ENCODE measurements at regions not wholly inside any gene's neighbourhood (a gene's known extent, or its start where the extent isn't known, plus 50 kb on each side); places are given as distances from the start of the nearest gene placed in this dataset.

GRCh38 chr5:8213701-8214240 is 344.8 kb downstream of the MTRR start:
- no peaks in the 10 kb centered on the region for H3K36me3 ChIP-seq (replicated peaks; ENCODE audit: low read depth, low read length)

DNA sequence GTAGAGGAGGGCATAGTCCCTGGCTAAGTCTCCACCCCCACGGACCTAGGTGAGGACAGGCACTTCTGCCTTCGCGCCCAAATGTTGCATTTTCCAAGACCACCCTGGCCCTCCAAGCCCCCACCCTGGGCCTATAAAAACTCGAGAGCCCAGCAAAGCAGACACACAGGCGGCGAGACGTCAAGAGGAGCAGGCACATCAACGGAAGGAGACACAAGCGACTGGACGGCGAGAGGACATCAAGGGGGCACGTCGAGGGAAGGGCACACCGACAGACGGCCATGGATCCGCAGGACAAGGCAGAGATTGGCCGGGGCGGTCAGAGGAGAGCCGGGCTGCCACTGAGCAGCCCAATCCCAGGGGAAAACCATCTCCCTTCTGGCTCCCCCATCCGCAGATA is 348.0 kb downstream of the MTRR start:
- Histone ChIP-seq H3K9ac (ENCODE audit: low read length) (no peak overlapping the region), H2AFZ (ENCODE audit: low read depth, low read length) (no peak overlapping the region), H3K9me3 (ENCODE audit: insufficient read depth, low read length) (no peaks in the 10 kb centered on the region), H4K20me1 (ENCODE audit: insufficient read depth, low read length) (no peaks in the 10 kb centered on the region), H3K4me1 (ENCODE audit: low read length) (no peaks in the 10 kb centered on the region), H3K79me2 (ENCODE audit: low read length) (no peaks in the 10 kb centered on the region), H3K36me3 (replicated peaks; ENCODE audit: low read depth, low read length) (no peaks in the 10 kb centered on the region), H3K27me3 (ENCODE audit: low read depth, low read length) (no peaks in the 10 kb centered on the region), H3K4me2 (ENCODE audit: low read length) (no peak overlapping the region), H3K4me3 (ENCODE audit: low read length) (no peak overlapping the region), H3K27ac (ENCODE audit: low read length) (no peak overlapping the region)
- TF ChIP-seq CTCF (IDR thresholded peaks at IDR 0.05; ENCODE audit: low read depth, low read length) (no peak), EZH2phosphoT487 (IDR thresholded peaks at IDR 0.05; ENCODE audit: low read depth) (no peak)

More at GRCh38 chr5:8213701-8214240, 344.8 kb downstream of the MTRR start:
- no peak overlapping the region for H3K27ac ChIP-seq (ENCODE audit: low read length)
- H3K9me3 ChIP-seq (ENCODE audit: insufficient read depth, low read length): no peaks in the 10 kb centered on the region
- no peak overlapping the region for H3K9ac ChIP-seq (ENCODE audit: low read length)
- H3K4me1 ChIP-seq (ENCODE audit: low read length): no peaks in the 10 kb centered on the region
- no peaks in the 10 kb centered on the region for H3K27me3 ChIP-seq (ENCODE audit: low read depth, low read length)
- H3K4me3 ChIP-seq (ENCODE audit: low read length): no peak overlapping the region
- H4K20me1 ChIP-seq (ENCODE audit: insufficient read depth, low read length): no peaks in the 10 kb centered on the region
- H3K79me2 ChIP-seq (ENCODE audit: low read length): no peaks in the 10 kb centered on the region
- no peak overlapping the region for H2AFZ ChIP-seq (ENCODE audit: low read depth, low read length)
- no peak overlapping the region for H3K4me2 ChIP-seq (ENCODE audit: low read length)
- TF ChIP-seq CTCF (IDR thresholded peaks at IDR 0.05; ENCODE audit: low read depth, low read length): no peak
- no peak for TF ChIP-seq EZH2phosphoT487 (IDR thresholded peaks at IDR 0.05; ENCODE audit: low read depth)

- H3K36me3 ChIP-seq (replicated peaks; ENCODE audit: low read depth, low read length): no peaks in the 10 kb centered on the region
- H3K27me3 ChIP-seq (ENCODE audit: low read depth, low read length): no peaks in the 10 kb centered on the region
- no peak overlapping the region for H3K4me2 ChIP-seq (ENCODE audit: low read length)
- H3K9ac ChIP-seq (ENCODE audit: low read length): no peak overlapping the region
- no peak overlapping the region for H3K27ac ChIP-seq (ENCODE audit: low read length)
- H2AFZ ChIP-seq (ENCODE audit: low read depth, low read length): no peak overlapping the region
- H4K20me1 ChIP-seq (ENCODE audit: insufficient read depth, low read length): no peaks in the 10 kb centered on the region
- H3K9me3 ChIP-seq (ENCODE audit: insufficient read depth, low read length): no peaks in the 10 kb centered on the region
- H3K4me1 ChIP-seq (ENCODE audit: low read length): no peaks in the 10 kb centered on the region
- H3K4me3 ChIP-seq (ENCODE audit: low read length): no peak overlapping the region
- H3K79me2 ChIP-seq (ENCODE audit: low read length): no peaks in the 10 kb centered on the region
- no peak for TF ChIP-seq EZH2phosphoT487 (IDR thresholded peaks at IDR 0.05; ENCODE audit: low read depth)
- no peak for TF ChIP-seq CTCF (IDR thresholded peaks at IDR 0.05; ENCODE audit: low read depth, low read length)
Measured at GRCh38 chr5:8226148-8226547, 357.2 kb downstream of the MTRR start.

DNA sequence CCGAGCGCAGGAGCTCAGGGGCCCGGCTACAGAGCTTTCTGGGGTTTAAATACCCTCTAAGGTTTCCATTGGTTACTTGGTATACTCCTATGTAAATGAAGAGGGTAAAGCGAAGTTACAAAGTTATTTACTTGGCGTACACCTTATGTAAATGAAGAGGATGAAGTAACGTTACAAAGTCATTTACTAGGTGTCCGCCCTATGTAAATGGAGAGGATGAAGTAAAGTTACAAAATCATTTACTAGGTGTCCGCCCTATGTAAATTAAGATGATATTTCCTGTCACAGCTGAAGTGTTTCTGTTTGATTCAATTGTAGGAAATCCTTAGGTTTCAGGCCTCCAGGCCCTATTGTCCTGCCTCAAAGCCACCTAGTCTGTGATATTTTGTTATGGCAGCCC is 358.2 kb downstream of the MTRR start:
- H4K20me1 ChIP-seq (ENCODE audit: insufficient read depth, low read length): no peaks in the 10 kb centered on the region
- no peak overlapping the region for H3K4me3 ChIP-seq (ENCODE audit: low read length)
- H3K36me3 ChIP-seq (replicated peaks; ENCODE audit: low read depth, low read length): no peaks in the 10 kb centered on the region
- no peak overlapping the region for H3K4me2 ChIP-seq (ENCODE audit: low read length)
- no peaks in the 10 kb centered on the region for H3K79me2 ChIP-seq (ENCODE audit: low read length)
- H3K4me1 ChIP-seq (ENCODE audit: low read length): no peaks in the 10 kb centered on the region
- TF ChIP-seq EZH2phosphoT487 (IDR thresholded peaks at IDR 0.05; ENCODE audit: low read depth) (no peak), CTCF (IDR thresholded peaks at IDR 0.05; ENCODE audit: low read depth, low read length) (no peak)
- H2AFZ ChIP-seq (ENCODE audit: low read depth, low read length): no peak overlapping the region
- H3K9me3 ChIP-seq (ENCODE audit: insufficient read depth, low read length): no peaks in the 10 kb centered on the region
- no peak overlapping the region for H3K9ac ChIP-seq (ENCODE audit: low read length)
- H3K27me3 ChIP-seq (ENCODE audit: low read depth, low read length): no peaks in the 10 kb centered on the region
- H3K27ac ChIP-seq (ENCODE audit: low read length): no peak overlapping the region
